ENCODE measurements at regions not wholly inside any gene's neighbourhood (a gene's known extent, or its start where the extent isn't known, plus 50 kb on each side); places are given as distances from the start of the nearest gene placed in this dataset.

- TF ChIP-seq EZH2 (IDR thresholded peaks at IDR 0.05; ENCODE audit: insufficient read depth, poor library complexity, severe bottlenecking) (no peak), EZH2phosphoT487 (IDR thresholded peaks at IDR 0.05; ENCODE audit: insufficient read depth, low read depth) (no peak)
These were observed 1061.5 kb upstream of the PCDH9 start for GRCh38 chr13:68291595-68291994.

All from GM23248 (cell line).